ES-I3 (cell line): ENCODE measurements at regions not wholly inside any gene's neighbourhood (a gene's known extent, or its start where the extent isn't known, plus 50 kb on each side); places are given as distances from the start of the nearest gene placed in this dataset.

Experiments
- H3K36me3 ChIP-seq: 2 replicates; pipeline ENCODE4 v1.6.1; 2013; ENCODE audit warnings: mild to moderate bottlenecking, low read length, control low read depth, moderate library complexity; ENCODE audit not compliant: insufficient read depth
- H3K4me1 ChIP-seq: 2 replicates; pipeline ENCODE4 v1.6.1; 2013; ENCODE audit warnings: mild to moderate bottlenecking, control low read depth, low read length; ENCODE audit not compliant: insufficient read depth
- H3K9ac ChIP-seq: 2 replicates; pipeline ENCODE4 v1.6.1; 2013; ENCODE audit warnings: low read depth, mild to moderate bottlenecking, low read length, moderate library complexity
- H3K9me3 ChIP-seq: 2 replicates; pipeline ENCODE4 v1.6.1; 2013; ENCODE audit warnings: mild to moderate bottlenecking, low read length, moderate library complexity; ENCODE audit not compliant: control insufficient read depth, insufficient read depth

GRCh38 chrX:39337451-39337850 lies 536.2 kb downstream of the MID1IP1 start:
- no peak overlapping the region for H3K9ac ChIP-seq
- H3K4me1 ChIP-seq, result no peaks in the 10 kb centered on the region
- H3K36me3 ChIP-seq, result no peaks in the 10 kb centered on the region
- no peaks in the 10 kb centered on the region for H3K9me3 ChIP-seq

GRCh38 chrX:39338583-39338982 lies 537.3 kb downstream of the MID1IP1 start:
- H3K4me1 ChIP-seq, result no peaks in the 10 kb centered on the region
- no peaks in the 10 kb centered on the region for H3K9me3 ChIP-seq
- no peaks in the 10 kb centered on the region for H3K36me3 ChIP-seq
- H3K9ac ChIP-seq, result no peak overlapping the region

- no peaks in the 10 kb centered on the region for H3K36me3 ChIP-seq
- H3K4me1 ChIP-seq, result no peaks in the 10 kb centered on the region
- no peak overlapping the region for H3K9ac ChIP-seq
These were observed 555.0 kb downstream of the MID1IP1 start for GRCh38 chrX:39356119-39356807.

GRCh38 chrX:39360101-39360500 lies 558.8 kb downstream of the MID1IP1 start:
- H3K36me3 ChIP-seq, result no peaks in the 10 kb centered on the region
- no peaks in the 10 kb centered on the region for H3K4me1 ChIP-seq
- no peaks in the 10 kb centered on the region; the same call in 1 of the 2 replicates for H3K9me3 ChIP-seq
- no peak overlapping the region for H3K9ac ChIP-seq

More at GRCh38 chrX:39356119-39356807, 555.0 kb downstream of the MID1IP1 start:
- H3K9me3 ChIP-seq, result no peaks in the 10 kb centered on the region

DNA sequence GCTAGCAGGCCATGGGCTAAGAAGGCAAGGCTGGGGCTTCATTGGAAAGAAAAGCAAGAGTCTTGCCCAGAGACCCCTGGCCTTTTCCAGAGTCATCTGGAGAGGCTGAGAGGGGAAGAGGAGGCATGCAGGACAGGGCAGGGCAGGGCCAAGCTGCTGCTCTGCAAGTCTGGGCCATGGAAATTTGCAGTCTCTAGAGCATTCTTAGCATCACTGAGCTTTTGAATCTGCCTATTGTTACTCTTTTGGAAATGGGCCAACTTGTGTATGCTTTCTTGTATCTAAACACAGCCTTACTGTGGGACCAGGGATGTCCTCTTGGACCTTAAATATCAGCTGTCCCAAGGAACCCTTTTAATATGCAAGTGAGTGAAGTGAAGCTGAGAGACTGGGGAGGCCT lies 560.5 kb downstream of the MID1IP1 start:
- no peak overlapping the region for H3K9ac ChIP-seq
- H3K36me3 ChIP-seq, result no peaks in the 10 kb centered on the region
- H3K9me3 ChIP-seq, result no peaks in the 10 kb centered on the region; the same call in 1 of the 2 replicates
- H3K4me1 ChIP-seq, result no peaks in the 10 kb centered on the region

GRCh38 chrX:39367416-39367815 lies 566.2 kb downstream of the MID1IP1 start:
- Histone ChIP-seq H3K9ac (no peak overlapping the region), H3K9me3 (no peaks in the 10 kb centered on the region; the same call in 1 of the 2 replicates), H3K36me3 (no peaks in the 10 kb centered on the region), H3K4me1 (no peaks in the 10 kb centered on the region)

DNA sequence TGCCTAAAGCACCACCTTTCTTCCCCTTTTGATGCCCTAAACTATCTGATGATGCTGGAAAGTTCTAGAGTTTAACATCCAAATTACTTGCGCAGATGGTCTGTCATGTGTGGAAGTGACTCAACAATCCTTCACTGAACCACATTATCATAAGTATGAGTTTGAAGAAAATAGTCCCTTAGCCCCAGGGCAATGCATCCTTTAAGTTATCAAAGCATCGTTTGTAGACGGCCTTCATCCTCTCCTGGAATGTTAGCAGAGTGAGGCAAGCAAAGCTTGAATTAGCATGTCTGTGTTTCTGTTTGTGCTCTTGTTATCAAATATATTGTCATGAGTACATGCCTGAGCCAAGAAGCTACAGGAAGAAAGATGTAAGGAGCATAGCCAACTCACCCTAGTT lies 570.9 kb downstream of the MID1IP1 start:
- Histone ChIP-seq H3K4me1 (no peaks in the 10 kb centered on the region), H3K9ac (no peak overlapping the region), H3K9me3 (no peaks in the 10 kb centered on the region), H3K36me3 (no peaks in the 10 kb centered on the region)

DNA sequence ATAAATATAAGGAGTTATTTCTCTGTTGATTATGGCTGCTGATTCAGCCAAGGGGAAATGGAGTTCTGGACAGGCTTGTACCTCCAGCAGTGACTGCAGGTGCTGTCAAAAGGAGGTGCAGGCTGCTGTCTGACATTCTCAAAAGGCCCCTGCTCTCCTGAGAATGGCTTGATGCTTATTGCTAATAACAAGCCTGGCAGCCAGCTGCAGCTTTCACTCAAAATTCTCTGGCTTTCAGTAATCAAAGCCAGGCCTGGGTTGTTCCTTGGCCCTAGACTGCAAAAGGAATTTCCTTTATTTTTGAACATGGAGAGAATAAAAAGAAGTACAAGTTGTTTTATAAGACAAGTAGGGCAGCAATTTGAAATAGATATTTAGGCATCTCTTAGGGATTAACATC lies 575.9 kb downstream of the MID1IP1 start:
- H3K9ac ChIP-seq, result no peak overlapping the region
- H3K36me3 ChIP-seq, result no peaks in the 10 kb centered on the region
- no peaks in the 10 kb centered on the region for H3K4me1 ChIP-seq
- H3K9me3 ChIP-seq, result no peaks in the 10 kb centered on the region

- H3K36me3 ChIP-seq, result no peaks in the 10 kb centered on the region
- no peaks in the 10 kb centered on the region for H3K4me1 ChIP-seq
- H3K9me3 ChIP-seq, result no peaks in the 10 kb centered on the region
- no peak overlapping the region for H3K9ac ChIP-seq
These were observed 576.5 kb downstream of the MID1IP1 start for GRCh38 chrX:39377773-39378172.

GRCh38 chrX:39381422-39381821 lies 580.2 kb downstream of the MID1IP1 start:
- H3K4me1 ChIP-seq, result no peaks in the 10 kb centered on the region
- no peaks in the 10 kb centered on the region for H3K9me3 ChIP-seq
- H3K36me3 ChIP-seq, result no peaks in the 10 kb centered on the region
- H3K9ac ChIP-seq, result no peak overlapping the region

- Histone ChIP-seq H3K9me3 (no peaks in the 10 kb centered on the region), H3K9ac (no peak overlapping the region), H3K36me3 (no peaks in the 10 kb centered on the region), H3K4me1 (no peaks in the 10 kb centered on the region)
These were observed 583.7 kb downstream of the MID1IP1 start for GRCh38 chrX:39384996-39385395.

GRCh38 chrX:39388730-39389129 lies 587.5 kb downstream of the MID1IP1 start:
- Histone ChIP-seq H3K9ac (no peak overlapping the region), H3K4me1 (no peaks in the 10 kb centered on the region), H3K9me3 (no peaks in the 10 kb centered on the region), H3K36me3 (no peaks in the 10 kb centered on the region)

DNA sequence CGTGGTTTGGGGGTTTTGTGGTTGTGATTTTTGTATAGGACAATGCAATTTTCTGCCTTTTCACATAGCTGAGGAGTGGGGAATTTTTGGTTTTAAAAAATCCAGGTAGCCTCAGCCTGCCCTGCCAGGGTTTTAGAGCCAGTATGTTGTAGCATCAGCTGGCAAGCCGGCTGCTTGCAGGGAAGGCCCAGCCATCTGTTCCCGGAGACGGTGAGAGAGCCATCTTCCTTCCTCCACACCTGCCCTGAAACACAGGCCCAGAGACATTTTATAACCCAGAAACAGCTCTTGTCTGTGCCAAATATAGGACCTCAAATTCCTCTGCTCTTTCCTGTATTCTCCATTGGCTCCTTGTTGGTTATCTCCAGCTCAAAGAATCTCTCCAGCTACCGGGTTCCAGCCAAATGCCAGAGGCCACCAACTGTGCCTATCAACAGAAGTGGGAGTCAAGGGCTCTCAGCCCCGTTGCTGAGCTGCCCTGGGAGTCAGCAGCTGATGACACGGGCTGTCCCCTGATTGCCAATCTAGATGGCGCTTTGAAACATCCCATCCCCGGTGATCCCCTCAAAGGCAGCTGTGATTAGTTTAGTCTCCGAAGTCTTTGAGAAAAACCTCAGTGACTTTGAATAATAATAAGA lies 595.2 kb downstream of the MID1IP1 start:
- no peaks in the 10 kb centered on the region for H3K9me3 ChIP-seq
- H3K4me1 ChIP-seq, result peaks cover 4% of the 10 kb centered on the region; the same call in 1 of the 2 replicates
- no peak overlapping the region for H3K9ac ChIP-seq
- H3K36me3 ChIP-seq, result no peaks in the 10 kb centered on the region

DNA sequence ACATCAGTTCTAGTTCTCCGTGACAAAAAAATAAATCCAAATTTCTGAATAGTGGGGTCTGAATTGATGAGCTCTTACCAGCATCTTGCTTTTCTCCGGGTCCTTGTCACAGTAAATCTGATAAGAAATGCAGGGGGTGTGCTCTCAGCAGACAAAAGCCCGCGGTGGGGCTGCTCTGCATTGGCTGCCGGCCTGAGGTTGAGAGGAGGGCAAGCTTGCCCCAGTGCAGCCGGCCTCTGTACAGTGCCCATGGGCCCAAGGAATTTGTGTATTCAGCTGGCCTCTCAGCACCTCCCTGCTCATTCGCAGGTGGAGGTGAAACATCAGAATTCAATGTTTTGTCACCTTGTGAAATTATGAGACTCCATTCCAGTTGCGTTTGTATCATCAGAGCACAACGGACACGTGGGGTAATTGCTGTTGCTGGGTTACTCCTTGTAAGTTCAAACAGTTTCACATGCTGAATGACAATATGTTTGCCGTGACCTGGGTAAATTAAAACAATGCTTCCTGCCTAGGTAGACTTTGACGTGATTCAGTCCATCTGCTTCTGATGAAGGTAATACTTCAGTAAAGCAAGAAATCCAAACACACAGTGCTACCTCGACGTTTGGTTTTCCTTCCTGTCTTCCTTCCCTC lies 596.4 kb downstream of the MID1IP1 start:
- H3K36me3 ChIP-seq, result no peaks in the 10 kb centered on the region
- H3K9me3 ChIP-seq, result no peaks in the 10 kb centered on the region
- H3K4me1 ChIP-seq, result peaks cover 4% of the 10 kb centered on the region; the same call in 1 of the 2 replicates
- H3K9ac ChIP-seq, result no peak overlapping the region
